Large intestine (tissue), 3 donors: ENCODE measurements at regions not wholly inside any gene's neighbourhood (a gene's known extent, or its start where the extent isn't known, plus 50 kb on each side); places are given as distances from the start of the nearest gene placed in this dataset.
"Not testable (repeated sequence)": the region's sequence is repeated elsewhere in the genome, so short reads cannot be mapped to it uniquely, and the experiment has no call there.

Experiments
- DNase-seq, 2 donors: peaks; one replicate each; pipeline versions ENCODE4 v3.0.0 to v3.0.0-alpha.2; 2013
- H3K27ac ChIP-seq: one replicate; pipeline ENCODE4 v1.5.1; 2013; ENCODE audit warnings: low read length
- H3K27me3 ChIP-seq: 2 replicates; pipeline ENCODE4 v1.6.1; 2013; ENCODE audit warnings: low read length; ENCODE audit not compliant: control insufficient read depth, insufficient read depth
- H3K36me3 ChIP-seq: 2 replicates; pipeline ENCODE4 v1.6.1; 2013; ENCODE audit warnings: low read length; ENCODE audit not compliant: control insufficient read depth, insufficient read depth
- H3K4me1 ChIP-seq: one replicate; pipeline ENCODE4 v1.6.1; 2013; ENCODE audit warnings: low read length; ENCODE audit not compliant: control insufficient read depth, insufficient read depth
- H3K4me3 ChIP-seq: one replicate; pipeline ENCODE4 v1.5.1; 2013; ENCODE audit warnings: low read length
- H3K9me3 ChIP-seq: one replicate; pipeline ENCODE4 v1.6.1; 2013; ENCODE audit warnings: mild to moderate bottlenecking, low read depth, low read length, moderate library complexity; ENCODE audit not compliant: control insufficient read depth
- WGBS: methylation state at CpG from one replicate; pipeline ENCODE4 v1.1.5; 2013; ENCODE audit warnings: low lambda C conversion rate; ENCODE audit not compliant: insufficient coverage; 5-methylcytosine and 5-hydroxymethylcytosine counted together

DNA sequence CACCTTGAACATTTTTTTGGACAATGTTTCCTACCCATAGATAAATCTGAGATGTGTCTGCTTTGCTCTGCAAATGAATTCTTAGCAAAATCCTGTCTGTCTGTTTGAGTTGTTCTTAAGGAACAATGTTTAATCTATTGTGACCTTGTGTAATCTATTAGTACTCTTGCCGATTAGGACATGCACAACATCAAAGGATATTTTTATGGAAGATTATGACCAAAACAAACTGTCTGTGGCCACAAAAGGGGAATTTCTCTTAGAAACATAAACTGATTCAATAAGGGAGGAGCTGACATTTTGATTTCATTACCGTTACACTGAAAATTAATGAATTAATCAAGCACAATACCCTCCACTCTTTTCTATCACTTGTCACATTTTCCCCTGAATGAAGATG is 323.0 kb upstream of the PRR16 start:
- Histone ChIP-seq H3K27me3 (no peaks in the 10 kb centered on the region), H3K4me3 (no peak overlapping the region), H3K27ac (no peak overlapping the region), H3K9me3 (no peaks in the 10 kb centered on the region), H3K4me1 (no peaks in the 10 kb centered on the region), H3K36me3 (no peaks in the 10 kb centered on the region)
- 57% methylated on average over 1 of the region's 2 CpGs for WGBS
- no peak for DNase-seq

DNA sequence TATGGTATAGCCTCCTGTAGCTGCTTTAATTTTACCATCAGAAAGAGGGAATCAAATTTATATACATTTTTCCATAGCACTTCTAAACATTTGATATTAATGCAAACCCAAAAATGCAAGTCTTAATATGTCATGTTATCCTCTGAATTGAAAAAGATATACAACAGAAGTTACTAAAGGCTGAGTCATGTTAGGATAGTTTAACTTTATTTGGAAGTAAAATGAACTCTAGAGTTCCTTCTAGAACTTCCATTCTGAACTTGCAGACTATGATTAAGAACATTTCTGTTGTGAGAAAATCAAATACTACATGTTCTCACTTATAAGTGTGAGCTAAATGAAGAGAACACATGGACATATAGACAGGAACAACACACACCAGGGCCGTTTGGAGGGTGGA is 317.3 kb upstream of the PRR16 start:
- Histone ChIP-seq H3K4me3 (no peak overlapping the region), H3K27me3 (no peaks in the 10 kb centered on the region), H3K9me3 (peaks cover 4% of the 10 kb centered on the region), H3K27ac (no peak overlapping the region), H3K4me1 (no peaks in the 10 kb centered on the region), H3K36me3 (no peaks in the 10 kb centered on the region)
- no peak for DNase-seq
- 88% methylated on average over 1 of the region's 1 CpG for WGBS

DNA sequence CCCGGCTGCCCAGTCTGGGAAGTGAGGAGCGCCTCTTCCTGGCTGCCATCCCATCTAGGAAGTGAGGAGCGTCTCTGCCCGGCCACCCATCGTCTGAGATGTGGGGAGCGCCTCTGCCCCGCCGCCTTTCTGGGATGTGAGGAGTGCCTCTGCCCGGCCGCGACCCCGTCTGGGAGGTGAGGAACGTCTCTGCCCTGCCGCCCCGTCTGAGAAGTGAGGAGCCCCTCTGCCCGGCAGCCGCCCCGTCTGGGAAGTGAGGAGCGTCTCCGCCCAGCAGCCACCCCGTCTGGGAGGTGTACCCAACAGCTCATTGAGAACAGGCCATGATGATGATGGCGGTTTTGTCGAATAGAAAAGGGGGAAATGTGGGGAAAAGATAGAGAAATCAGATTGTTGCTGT is 316.2 kb upstream of the PRR16 start:
- not testable (repeated sequence) for H3K27me3 ChIP-seq, H3K36me3 ChIP-seq, H3K9me3 ChIP-seq, H3K4me3 ChIP-seq, H3K27ac ChIP-seq, H3K4me1 ChIP-seq, DNase-seq
- WGBS: no CpG with 5 or more reads among the region's 23 CpGs

GRCh38 chr5:120150770-120151169 is 313.3 kb upstream of the PRR16 start:
- peaks cover 4% of the 10 kb centered on the region for H3K9me3 ChIP-seq
- H3K4me3 ChIP-seq: no peak overlapping the region
- no peak overlapping the region for H3K27ac ChIP-seq
- H3K27me3 ChIP-seq: no peaks in the 10 kb centered on the region
- H3K4me1 ChIP-seq: no peaks in the 10 kb centered on the region
- no peaks in the 10 kb centered on the region for H3K36me3 ChIP-seq
- no CpG with 5 or more reads among the region's 2 CpGs for WGBS
- no peak for DNase-seq

DNA sequence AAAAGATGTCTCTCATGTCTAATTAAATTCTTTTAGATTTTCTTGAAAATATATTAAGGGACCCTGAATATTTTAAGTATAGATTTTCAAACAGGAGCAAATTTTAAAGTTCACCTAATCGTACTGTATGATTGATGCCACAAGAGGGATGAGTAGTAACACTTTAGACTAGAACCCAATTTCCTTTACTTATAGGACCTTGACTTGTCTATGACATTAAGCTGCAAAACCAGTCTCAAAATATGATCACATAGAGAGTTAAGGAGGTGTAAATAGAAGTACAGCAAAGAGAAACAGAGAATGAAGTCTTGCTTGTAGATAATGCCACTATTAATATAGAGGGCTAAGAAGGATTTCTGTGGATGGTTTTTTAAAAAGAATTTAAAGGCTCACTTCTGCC is 312.9 kb upstream of the PRR16 start:
- H3K27ac ChIP-seq: no peak overlapping the region
- H3K9me3 ChIP-seq: peaks cover 4% of the 10 kb centered on the region
- H3K36me3 ChIP-seq: no peaks in the 10 kb centered on the region
- 63% methylated on average over 1 of the region's 1 CpG for WGBS
- no peaks in the 10 kb centered on the region for H3K4me1 ChIP-seq
- H3K4me3 ChIP-seq: no peak overlapping the region
- DNase-seq: no peak
- H3K27me3 ChIP-seq: no peaks in the 10 kb centered on the region

DNA sequence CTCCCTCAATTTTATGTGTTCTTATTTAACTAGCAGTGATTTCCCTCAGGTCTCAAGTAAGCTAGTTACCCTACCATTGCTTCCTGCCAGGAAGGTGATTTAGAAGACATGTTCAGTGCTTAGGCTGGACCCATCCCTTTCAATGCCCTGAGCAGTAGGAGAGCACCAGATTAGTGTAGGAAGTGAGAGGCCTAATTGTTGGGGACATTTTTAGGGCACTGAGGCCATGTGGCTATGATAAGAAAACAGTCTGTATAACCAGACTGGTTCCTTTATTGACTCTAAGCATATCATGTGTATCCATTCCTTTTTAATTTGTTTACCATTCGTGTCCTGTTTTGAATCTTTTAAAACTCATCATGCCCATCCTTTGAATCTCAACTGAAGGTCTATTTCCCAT is 312.3 kb upstream of the PRR16 start:
- WGBS: 86% methylated on average over 1 of the region's 1 CpG
- DNase-seq: no peak
- no peak overlapping the region for H3K27ac ChIP-seq

GRCh38 chr5:120152472-120152871 is 311.6 kb upstream of the PRR16 start:
- no peak for DNase-seq
- WGBS: no CpG with 5 or more reads among the region's 2 CpGs
- H3K4me3 ChIP-seq: no peak overlapping the region
- no peaks in the 10 kb centered on the region for H3K36me3 ChIP-seq
- H3K9me3 ChIP-seq: no peaks in the 10 kb centered on the region
- no peaks in the 10 kb centered on the region for H3K4me1 ChIP-seq
- H3K27ac ChIP-seq: no peak overlapping the region
- no peaks in the 10 kb centered on the region for H3K27me3 ChIP-seq

More for the DNA sequence above, 312.3 kb upstream of the PRR16 start:
- H3K36me3 ChIP-seq: no peaks in the 10 kb centered on the region
- H3K27me3 ChIP-seq: no peaks in the 10 kb centered on the region
- H3K9me3 ChIP-seq: peaks cover 4% of the 10 kb centered on the region
- H3K4me3 ChIP-seq: no peak overlapping the region
- H3K4me1 ChIP-seq: no peaks in the 10 kb centered on the region

DNA sequence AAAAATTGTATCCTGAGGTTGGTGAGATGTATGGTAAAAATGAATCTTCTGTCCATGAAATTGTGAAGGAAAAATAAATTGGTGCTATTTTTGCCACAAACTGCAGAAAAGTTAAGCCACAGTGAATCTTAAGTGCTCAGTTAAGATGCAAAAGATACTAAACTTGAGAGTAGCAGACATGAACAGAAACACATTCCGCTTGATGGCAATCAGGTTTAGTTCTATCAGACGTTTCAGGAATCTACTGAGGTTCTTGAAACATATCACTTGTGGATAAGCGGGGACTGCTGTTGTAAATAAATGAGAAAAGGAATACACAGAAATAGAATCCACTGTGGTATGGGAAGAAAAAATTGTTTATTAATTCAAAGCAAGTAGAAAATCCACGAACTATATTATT is 311.2 kb upstream of the PRR16 start:
- no peaks in the 10 kb centered on the region for H3K36me3 ChIP-seq
- H3K27me3 ChIP-seq: no peaks in the 10 kb centered on the region
- DNase-seq: no peak
- 81% methylated on average over 4 of the region's 4 CpGs for WGBS
- H3K4me1 ChIP-seq: no peaks in the 10 kb centered on the region
- H3K4me3 ChIP-seq: no peak overlapping the region
- no peak overlapping the region for H3K27ac ChIP-seq
- H3K9me3 ChIP-seq: no peaks in the 10 kb centered on the region

DNA sequence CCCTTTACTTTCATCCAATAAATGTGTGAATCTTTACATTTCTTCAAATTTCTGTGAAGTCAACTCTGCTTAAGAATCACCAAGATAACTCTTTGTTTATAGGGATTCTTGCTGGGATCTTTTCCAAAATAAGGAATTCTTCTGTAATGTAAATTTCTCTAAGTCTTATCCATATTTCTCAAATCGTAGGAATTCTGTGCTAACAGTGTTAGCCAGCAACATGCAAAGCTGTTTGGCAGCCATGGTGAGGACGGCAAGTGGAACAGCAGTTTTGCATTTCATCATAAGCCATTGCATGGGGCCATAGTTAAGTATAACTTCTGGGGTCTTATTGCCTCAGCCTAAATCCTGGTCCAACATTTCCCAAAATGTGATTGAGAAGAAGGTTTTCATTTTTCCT is 310.5 kb upstream of the PRR16 start:
- Histone ChIP-seq H3K27ac (no peak overlapping the region), H3K4me1 (no peaks in the 10 kb centered on the region), H3K9me3 (no peaks in the 10 kb centered on the region), H3K36me3 (no peaks in the 10 kb centered on the region), H3K27me3 (no peaks in the 10 kb centered on the region), H3K4me3 (no peak overlapping the region)
- no peak for DNase-seq
- 86% methylated on average over 1 of the region's 2 CpGs for WGBS

GRCh38 chr5:120155873-120156272 is 308.2 kb upstream of the PRR16 start:
- Histone ChIP-seq H3K9me3 (no peaks in the 10 kb centered on the region), H3K27ac (no peak overlapping the region), H3K36me3 (no peaks in the 10 kb centered on the region), H3K27me3 (no peaks in the 10 kb centered on the region), H3K4me1 (no peaks in the 10 kb centered on the region), H3K4me3 (no peak overlapping the region)
- WGBS: no CpG with 5 or more reads among the region's 1 CpG
- DNase-seq: no peak

DNA sequence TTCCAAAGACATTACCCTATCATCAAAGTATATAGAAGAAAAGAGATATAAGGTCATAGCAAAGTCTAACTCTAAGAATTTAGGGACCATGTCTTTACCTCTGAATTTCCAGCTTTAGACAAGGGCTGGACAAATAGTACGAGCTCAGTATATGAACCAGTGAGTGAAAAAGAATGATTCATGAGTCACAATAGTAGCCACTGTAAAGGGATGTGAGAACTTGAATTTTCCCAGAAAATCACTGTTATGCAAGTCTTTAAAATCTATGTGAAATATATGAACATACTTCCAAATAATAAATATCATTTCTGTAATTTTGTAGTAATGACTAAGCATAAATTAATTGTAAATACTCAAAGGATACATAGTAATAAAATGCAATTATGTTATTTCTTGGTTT is 305.9 kb upstream of the PRR16 start:
- no peak for DNase-seq
- Histone ChIP-seq H3K4me3 (no peak overlapping the region), H3K36me3 (no peaks in the 10 kb centered on the region), H3K4me1 (no peaks in the 10 kb centered on the region), H3K9me3 (no peaks in the 10 kb centered on the region), H3K27ac (no peak overlapping the region), H3K27me3 (no peaks in the 10 kb centered on the region)
- WGBS: no CpG with 5 or more reads among the region's 1 CpG
